AG08395 (cell line): ENCODE measurements at regions not wholly inside any gene's neighbourhood (a gene's known extent, or its start where the extent isn't known, plus 50 kb on each side); places are given as distances from the start of the nearest gene placed in this dataset.

Experiments used
- DNase-seq: peaks from one replicate; pipeline ENCODE4 v3.0.0; 2012; ENCODE audit warnings: mixed read lengths, low spot score

DNA sequence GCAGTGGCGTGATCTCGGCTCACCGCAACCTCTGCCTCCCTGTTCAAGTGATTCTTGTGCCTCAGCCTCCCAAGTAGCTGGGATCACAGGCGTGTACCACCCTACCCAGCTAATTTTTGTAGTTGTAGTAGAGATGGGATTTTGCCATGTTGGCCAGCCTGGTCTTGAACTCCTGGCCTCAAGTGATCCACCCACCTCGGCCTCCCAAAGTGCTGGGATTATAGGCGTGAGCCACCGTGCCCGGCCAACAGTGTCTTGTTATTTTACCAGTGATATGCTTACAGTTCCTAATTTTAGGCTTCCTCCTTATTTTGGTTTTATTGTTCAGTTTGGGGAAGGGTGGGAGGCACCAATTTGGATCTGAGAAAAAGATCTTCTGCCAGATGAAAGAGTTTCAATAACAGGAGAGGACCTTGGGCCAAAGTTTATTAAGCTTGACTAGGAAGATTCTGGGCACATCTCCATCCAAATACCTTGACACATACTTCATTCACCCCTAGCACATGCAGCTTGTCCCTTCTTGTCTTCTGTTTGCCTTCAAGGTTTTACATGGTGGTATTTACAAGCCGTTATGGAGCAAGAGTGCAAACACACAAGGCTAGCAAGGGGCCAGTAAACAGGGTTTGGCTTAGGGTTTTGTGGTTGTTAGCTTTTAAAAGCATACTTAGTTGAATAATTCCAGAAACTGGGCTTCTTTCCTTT lies 168.1 kb upstream of the DMRT1 start:
- no peak for DNase-seq

GRCh38 chr9:673966-674526 lies 167.5 kb upstream of the DMRT1 start:
- DNase-seq: no peak

DNA sequence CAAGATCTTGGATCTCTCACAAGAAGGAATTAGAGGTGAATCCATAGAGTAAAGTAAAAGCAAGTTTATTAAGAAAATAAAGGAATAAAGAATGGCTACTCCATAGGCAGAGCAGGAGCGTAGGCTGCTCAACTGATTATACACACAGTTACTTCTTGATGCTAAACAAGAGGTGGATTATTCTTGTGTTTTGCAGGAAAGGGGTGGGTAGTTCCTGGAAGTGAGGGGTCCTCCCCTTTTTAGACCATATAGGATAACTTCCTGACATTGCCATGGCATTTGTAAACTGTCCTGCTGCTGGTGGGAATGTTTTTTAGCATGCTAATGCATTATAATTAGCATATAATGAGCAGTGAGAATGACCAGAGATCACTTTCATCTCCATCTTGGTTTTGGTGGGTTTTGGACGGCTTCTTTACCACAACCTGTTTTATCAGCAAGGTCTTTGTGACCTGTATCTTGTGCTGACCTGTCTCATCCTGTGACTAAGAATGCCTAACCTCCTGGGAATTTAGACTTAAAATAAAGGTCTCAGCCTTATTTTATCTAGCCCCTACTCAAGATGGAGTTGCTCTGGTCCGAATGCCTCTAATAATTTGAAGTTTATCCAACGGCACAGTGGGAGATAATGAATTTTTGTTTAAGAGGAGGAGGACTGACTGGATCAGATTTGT lies 165.7 kb upstream of the DMRT1 start:
- no peak for DNase-seq

GRCh38 chr9:676780-677438 lies 164.6 kb upstream of the DMRT1 start:
- DNase-seq: no peak

GRCh38 chr9:677461-678097 lies 163.9 kb upstream of the DMRT1 start:
- no peak for DNase-seq

GRCh38 chr9:678897-679296 lies 162.6 kb upstream of the DMRT1 start:
- DNase-seq: no peak

DNA sequence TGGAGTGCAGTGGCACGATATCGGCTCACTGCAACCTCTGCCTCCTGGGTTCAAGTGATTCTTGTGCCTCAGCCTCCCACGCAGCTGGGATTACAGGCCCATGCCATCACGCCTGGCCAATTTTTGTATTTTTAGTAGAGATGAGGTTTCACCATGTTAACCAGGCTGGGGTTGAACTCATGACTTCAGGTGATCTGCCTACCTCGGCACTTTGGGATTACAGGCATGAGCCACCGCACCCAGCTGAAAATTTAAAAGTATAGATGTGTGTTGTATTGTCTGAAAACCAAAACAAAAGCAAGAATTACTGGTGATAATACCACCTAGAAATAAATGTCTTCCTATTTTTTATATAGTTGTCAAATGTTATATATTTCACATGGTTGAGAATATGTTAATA lies 162.0 kb upstream of the DMRT1 start:
- no peak for DNase-seq

GRCh38 chr9:680106-680505 lies 161.4 kb upstream of the DMRT1 start:
- no peak for DNase-seq

DNA sequence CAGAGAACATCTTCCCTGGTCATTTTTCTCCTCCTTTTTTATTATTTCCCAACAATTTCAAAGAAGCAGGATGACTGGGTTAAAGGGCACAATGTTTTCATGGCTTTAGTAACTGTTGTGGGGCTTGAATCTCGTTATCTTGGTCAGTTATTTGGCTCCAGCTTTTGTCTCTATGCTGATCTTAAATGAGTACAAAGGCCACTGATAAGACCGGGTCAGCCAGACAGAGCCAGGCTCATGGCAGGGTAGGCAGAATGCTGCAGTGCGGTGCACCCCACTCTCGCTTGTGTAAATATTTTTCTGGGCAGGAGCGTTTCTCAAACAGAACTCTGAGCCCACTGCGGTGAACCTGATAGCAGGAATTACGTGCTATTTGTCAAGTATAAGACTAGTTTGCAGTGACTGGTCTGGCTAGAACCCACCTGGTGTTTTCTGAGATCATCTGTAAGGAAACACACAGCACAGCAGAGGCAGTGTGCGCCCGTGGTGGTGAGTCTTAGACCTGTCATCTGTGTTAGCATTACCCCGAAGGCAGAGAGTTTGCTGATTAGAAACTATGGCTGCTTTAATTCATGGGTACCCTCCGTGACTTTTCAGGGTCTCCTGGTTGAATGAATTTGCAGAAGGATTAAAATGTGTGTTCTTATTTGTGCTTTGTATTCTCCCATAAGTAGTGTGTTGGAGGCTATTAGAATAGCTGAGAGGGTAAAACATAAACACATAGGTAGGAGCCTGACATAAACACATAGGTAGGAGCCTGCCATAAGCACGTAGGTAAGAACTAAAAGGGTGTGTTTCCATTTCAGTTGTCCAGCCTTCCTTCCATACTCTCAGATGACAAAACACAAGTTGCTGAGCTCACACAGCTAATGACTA lies 158.6 kb upstream of the DMRT1 start:
- no peak for DNase-seq

- no peak for DNase-seq
These were observed 157.9 kb upstream of the DMRT1 start for GRCh38 chr9:683509-684021.

DNA sequence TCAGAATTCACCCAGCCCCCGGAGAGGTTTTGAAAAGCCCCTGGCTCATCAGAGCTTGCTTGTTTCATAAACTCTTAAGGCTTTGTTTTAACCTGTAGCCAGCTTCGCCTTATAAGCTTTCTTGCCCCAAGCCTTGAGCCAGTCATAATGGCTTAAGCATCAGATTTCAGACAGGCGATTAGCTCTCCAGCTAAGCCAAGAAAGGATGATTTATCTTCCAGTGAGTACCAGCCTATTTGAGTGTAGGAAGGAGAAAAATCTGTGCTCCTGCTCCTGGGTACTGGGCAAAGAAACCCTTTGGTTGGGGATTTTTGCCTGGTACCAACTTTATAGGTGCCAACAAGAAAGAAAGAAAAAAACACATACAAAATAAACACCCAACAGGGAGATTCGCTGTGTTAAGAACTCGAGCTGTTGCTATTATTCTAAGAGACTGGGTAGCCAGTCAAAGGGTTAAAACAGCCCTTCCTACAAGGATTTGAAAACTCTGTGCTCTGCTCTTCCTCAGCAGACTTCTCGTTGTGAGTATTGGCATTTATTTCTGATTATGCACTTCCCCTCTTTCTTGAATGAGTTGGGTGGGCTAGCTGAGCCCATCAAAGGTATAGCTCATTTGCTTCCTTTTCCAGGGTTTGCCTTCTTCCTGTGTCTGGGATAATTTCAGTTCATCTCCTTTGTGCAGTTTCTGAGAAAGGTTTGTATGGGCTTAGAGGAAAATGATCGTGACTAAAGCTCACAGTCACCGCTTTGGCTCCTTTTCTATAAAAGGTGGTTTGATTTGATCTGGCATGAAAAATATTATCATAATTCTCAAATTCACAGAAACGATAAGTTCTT lies 157.2 kb upstream of the DMRT1 start:
- peak; percentile 62 for DNase-seq

GRCh38 chr9:684941-685340 lies 156.6 kb upstream of the DMRT1 start:
- DNase-seq: peak; percentile 68

GRCh38 chr9:686321-686813 lies 155.1 kb upstream of the DMRT1 start:
- DNase-seq: peak; percentile 63

GRCh38 chr9:687034-687785 lies 154.3 kb upstream of the DMRT1 start:
- no peak for DNase-seq

- no peak for DNase-seq
These were observed 153.5 kb upstream of the DMRT1 start for GRCh38 chr9:687994-688393.

DNA sequence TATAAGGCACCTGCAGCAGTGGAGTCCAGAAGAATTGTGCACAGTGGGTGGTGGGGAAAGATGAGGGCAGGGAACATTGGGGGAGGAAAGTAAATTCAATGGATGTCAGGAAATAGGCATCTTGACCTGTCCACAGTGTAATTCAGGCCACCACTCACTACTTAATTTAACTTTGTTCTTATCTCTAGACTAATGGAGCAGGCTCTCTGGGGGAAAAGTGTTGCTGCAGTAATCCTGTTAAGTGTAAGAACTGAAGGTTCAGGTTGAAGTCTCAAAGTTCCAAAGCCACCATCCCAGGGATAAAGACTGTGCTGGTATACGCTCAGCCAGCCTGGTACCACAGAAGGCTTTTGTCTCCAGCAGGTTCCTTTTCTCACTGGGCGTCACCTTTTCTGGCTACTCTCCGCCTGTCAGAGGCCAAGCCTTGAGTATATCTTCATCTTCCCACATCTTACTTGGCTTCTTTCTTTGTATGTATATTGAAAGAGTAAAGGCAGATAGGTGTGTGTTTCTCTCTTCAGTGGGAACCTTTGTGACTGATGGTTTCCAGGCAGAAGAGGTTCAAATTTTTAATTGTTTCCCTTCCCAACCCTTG lies 150.9 kb upstream of the DMRT1 start:
- DNase-seq: no peak

DNA sequence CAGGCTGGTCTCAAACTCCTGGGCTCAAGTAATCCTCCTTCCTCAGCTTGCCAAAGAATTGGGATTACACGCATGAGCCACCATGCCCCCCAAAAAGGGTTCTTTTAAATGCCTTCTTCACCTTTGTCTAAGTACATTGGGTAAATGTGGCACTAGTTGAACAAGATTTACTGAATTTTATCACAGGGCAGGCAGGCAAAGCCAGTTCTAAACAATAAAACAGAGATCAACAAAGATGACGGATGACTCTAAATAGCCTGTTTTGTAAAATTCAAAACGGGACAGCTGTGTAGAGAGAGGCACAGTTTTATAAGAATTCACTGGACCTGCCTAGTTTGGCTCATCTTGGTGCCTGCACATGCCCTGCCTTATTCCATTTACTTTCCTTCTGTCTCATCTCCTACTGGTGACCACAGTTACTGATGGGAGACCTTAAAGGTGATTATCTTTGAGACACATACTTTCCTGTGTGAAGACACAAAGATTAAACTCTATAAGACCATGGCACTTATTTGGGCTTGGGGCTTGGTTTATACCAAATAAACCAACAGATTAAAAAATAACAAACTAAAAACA lies 149.6 kb upstream of the DMRT1 start:
- DNase-seq: no peak

- no peak for DNase-seq
These were observed 148.8 kb upstream of the DMRT1 start for GRCh38 chr9:692636-693129.
